GM19240 (cell line): ENCODE measurements at regions not wholly inside any gene's neighbourhood (a gene's known extent, or its start where the extent isn't known, plus 50 kb on each side); places are given as distances from the start of the nearest gene placed in this dataset.

Experiments
- DNase-seq: peaks from one replicate; pipeline ENCODE4 v3.0.0; 2011; ENCODE audit warnings: low spot score; ENCODE audit not compliant: insufficient read length

DNA sequence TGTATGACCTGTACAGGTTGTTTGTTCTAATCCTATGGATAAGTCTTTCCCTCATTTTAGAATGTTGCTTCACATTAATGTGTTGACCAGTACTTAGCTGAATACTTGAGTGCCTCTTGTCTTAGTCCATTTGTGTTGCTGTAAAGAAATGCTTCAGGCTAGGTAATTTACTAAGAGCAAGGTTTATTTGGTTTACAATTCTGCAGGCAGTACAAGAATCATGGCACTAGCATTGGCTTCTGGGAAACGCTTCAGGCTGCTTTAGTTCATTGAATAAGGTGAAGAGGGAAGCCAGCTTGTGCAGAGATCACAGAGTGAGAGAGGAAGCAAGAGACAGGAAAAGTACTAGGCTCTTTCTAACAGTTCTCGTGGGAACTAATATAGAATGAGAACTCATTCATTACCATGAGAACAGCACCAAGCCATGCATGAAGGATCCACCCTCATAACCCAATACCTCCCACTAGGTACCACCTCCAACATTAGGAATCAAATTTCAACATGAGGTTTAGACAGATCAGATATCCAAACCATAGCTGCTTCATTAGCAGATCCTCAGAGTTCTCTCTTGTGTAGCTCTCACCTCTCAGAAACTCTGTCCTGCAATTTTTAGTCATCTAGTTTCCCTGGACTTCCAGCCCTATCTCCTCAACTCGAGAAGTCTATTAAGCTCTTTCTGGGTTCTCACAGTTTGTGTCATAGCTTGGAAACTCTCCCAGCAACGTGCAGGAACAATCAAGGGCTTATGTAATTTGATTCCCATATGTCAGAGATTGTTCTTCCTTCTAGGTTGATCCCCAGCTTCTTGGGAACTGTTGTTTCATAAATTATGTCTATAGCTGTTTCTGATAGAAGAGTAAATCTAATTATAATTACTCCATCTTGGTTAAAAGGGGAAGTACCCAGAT, 2082.3 kb upstream of the CELF4 start:
- no peak for DNase-seq

DNA sequence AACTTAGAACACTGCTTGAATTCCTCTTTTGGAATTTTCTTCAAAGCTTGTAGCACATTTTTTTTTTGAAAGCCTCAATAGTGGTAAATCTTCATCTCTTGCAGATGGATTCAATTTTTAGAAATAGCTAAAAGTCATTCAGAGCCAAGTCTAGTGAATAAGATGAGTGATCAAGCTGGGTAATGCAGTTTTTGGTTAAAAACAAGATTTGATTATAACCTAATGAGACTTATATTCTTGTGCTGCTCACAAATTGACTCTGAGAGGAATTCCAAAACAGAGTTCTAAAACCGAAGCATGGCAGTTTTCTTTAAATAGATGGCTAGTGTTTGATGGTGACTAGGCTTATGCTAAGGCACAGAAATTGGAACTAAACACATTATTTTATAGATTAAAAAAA, 2072.6 kb upstream of the CELF4 start:
- no peak for DNase-seq

DNA sequence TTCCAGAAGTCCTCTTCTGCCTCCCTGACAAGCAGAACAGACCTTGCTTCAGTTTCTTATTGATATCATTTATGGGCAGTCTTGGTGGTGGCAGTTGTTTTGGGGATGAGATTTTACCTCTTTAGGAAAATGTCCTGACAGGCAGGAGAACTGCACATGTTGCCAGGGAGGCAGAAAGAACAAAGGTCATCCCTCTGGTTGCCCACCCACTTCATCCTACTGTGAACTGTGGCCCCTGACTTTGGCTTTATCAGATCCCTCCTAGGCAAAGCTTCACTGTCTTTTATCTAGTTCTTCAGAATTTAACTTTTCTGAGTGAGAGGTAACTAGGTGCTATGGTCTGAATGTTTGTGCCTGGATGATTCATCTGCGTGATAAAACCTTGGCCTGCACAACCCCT, 2071.3 kb upstream of the CELF4 start:
- no peak for DNase-seq

DNA sequence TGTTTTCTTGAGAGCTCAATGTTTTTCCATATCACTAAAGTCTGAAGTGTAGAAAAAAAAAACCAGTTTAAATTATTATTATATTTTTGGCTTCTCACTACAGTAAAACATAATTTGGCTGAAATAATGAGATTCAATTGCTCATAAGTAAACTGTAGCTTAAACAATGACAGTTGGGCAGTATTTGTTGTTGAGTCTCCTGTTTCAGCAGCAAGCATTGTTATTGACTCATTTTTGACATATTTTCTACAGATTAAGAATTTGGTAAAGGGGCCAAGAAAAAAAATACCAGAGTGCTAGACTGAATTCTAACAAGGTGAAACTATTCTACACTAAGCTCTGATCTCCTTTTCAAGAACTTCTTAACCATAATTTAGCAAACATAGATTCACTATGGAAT, 2070.4 kb upstream of the CELF4 start:
- no peak for DNase-seq

DNA sequence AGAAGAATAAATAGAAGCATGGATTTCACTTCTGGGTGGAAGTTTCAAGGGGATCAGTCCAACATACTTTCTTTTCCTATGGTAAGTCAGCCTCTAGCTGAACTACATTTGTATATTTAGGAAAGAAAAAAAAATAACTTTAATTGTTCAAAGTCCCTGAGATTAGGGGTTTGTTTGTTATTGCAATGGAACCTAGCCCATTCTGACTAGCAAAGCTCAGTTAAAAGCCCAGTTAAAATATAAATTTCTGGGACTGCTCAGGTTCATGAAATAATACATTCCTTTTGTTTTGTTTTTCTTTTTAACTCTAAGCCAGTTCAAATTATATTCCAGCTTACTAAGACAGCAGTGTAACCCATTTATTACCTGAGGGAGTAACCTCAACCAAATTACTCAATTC, 2069.6 kb upstream of the CELF4 start:
- no peak for DNase-seq

DNA sequence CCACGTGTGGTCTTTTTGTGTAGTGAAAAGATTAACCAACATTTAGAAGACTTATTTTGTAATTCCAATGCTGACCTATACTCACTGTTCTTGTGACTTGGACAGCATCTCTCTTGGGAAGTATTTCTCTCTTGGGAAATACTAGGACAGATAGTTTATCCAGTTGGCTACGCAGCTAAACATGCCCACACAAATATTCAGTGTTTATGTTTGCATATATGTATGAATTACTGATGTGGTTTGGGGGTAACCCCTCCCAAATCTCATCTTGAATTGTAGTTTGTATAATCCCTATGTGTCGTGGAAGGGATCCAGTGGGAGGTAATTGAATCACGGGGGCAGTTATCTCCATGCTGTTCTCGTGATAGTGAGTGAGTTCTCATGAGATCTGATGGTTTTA, 2062.3 kb upstream of the CELF4 start:
- DNase-seq: no peak

DNA sequence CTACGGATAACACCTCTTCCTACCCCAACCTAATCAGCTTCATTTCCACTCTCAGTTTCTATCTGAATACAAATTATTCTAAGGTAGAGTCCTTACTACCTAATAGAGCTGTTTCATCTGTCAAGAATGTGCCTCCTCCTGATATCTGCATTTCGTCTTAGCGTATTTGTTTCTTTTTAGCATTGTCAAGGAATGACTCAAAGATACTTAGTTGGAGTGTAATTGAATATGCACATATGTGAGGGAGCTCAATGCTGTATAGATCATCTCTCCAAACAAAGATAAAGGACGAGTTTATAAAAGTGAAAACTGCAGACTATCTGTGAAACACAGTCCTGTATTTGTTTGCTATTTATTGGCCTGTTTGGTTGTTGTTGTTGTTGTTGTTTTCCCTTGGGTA, 2059.4 kb upstream of the CELF4 start:
- DNase-seq: no peak

DNA sequence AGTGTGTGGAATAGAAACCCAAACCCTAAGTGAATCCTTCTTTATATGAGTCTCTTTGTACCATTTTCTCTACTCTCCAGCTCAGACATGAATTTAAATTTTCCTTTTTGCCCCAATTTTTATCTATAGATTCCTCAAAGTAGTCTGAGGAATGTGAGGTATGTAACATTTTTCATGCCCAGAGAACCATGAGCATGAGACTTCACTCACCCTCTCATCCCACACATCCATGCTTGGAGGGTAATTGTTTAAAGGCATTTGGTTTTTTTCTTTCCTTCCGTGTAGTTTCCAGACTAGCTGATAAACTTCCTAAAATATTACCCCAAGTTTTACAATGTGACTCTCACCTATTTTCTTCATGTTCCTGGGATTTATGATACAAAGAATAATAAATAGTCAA, 2056.8 kb upstream of the CELF4 start:
- DNase-seq: no peak

DNA sequence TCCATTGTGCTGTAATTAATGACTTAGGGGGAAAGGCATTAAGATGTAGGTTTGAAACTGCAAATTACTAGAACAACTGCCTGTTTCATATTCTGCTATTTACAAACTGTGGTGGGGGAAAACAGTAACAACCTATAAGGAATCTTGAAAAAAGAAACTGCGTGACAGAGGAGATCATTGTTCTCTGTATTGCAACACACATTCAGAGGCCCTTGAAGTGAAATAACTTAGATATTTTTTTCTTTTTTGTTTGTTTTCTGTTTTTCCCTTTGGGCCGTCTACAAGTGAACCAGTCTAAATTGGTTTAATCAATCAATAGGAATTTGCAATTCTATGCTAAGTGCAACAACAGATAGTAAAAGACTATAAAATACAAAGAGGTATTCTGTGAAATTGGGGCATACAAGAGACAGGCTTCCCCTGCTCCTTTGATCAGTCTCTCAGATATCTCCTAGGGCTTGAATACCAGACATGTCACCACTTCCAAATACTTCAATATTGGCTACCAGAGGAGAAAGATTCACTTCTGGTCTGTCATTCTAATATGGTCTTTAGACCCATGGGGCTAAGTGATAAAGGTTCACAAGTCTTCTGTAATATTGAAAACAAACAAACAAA, 2055.1 kb upstream of the CELF4 start:
- DNase-seq: no peak

DNA sequence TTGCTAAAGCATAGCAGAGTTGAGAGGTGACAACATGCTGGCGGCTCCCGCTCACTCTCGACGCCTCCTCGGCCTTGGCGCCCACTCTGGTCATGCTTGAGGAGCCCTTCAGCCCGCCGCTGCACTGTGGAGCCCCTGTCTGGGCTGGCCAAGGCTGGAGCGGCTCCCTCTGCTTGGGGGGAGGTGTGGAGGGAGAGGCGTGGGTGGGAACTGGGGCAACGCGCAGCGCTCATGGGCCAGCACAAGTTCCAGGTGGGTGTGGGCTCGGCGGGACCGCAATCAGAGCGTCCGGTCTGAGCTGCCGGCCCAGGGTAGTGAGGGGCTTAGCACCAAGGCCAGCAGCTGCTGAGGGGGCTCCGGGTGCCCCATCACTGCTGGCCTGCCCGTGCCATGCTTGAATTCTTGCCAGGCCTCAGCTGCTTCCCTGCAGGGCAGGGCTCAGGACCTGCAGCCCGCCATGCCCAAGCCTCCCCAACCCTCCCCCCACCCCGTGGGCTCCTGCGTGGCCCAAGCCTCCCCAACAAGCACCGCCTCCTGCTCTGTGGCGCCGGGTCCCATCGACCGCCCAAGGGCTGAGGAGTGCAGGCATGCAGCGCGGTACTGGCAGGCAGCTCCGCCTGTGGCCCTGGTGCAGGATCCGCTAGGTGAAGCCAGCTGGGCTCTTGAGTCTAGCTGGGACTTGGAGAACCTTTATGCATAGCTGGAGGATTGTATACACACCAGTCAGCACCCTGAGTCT, 2052.8 kb upstream of the CELF4 start:
- DNase-seq: no peak

DNA sequence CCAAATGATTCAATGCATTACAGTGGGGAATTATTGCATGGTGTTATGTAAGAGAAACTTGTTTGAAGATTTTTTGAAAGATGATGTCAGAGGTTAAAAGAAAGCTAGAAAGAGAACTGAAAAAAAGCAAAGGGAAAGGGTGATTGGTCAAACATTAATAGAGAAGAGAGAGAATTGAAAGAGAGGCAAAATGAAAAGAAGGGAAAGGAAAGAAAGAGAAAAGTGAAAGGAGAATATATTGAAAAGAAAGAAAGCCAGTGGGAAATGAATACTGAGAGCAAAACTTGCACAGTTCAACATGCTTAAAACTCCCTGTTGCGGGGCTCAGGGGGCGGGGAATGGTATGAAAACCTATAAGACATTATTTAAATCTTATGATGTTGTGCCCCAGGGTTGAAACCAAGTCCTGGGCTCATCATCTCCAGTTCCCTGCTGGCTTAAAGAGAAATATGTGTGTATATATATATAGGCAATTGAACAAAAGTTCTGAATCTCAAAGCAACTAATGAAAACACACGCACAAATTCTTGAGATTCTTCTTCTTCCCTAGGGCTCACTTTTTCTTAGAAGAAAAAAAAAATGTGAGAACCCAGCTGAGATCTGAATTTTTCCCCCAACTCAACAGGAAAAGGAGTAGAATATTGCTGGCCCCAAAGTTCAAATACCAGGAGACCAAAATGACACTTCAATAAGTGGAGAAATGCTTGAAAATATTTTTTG, 2045.9 kb upstream of the CELF4 start:
- DNase-seq: no peak

DNA sequence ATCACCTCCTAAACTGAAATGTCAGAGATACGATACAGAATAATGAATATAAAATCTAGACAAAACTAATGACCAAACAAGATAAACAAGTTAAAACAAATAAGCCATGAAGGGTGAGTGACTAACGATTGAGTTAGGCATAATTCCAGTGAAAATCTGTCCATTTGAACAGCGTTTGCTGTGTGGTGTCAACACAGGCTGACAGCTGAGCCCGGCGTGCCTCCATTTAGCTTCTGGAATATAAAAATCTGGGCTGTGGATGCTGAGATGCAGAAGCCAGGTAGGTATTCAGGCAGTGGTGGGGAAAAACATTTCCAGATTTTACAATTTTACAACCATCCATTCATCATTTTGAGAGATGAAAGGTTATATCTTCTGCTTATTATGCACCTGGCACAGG, 2041.4 kb upstream of the CELF4 start:
- no peak for DNase-seq

DNA sequence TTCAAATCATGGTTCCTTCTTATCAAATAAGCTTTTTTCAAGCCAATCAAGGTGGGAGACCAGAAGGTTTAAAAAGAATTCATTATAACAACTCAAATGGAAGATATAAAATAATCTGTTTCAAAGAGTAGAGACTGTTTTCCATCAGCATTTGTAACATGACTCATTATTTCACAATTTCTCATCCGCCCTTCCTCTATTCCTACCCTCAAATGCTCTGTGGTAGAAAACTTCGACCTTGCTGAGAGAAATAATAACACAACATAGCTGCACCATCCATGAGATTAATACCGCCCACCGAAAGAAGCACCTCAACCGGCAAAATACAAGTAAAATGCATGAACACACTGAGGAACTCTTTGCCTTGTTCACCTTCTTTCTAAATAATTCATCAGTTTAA, 2039.2 kb upstream of the CELF4 start:
- DNase-seq: no peak

DNA sequence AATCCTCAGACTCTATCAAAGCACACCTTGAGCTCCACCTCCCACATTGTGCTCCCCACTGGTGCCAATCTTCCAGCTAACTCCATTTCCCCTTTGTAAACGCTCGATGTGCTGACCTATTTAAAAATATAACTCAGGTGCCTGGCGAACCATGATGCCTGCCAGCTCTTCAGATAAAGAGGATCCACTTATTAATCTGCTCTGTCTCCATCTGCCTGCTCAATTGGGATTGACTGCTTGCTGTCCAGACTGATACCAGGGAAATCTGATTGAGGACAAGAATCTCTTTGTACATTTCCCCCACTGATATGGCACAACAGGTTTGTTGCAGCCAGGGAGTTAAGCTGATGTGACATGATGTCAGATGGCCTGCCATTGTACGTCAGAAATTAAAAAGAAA, 2036.5 kb upstream of the CELF4 start:
- no peak for DNase-seq

DNA sequence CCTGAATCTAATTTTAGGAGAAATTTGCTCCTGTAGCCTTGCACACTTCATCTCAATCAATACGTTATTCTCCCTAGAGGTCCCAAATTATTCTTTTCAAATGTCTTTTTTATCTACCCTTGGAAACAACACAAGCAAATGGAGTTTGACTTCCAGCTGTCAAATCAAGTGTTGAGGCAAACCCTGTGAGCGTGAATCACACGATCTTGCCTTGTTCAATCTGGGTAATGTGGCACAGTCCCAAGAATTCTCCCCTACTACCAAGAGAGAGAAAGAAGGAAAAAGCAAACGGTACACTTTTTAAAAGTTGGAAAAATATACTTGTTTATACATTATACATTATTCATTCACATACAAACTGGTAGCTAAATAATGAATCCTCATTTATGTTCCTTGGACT, 2035.3 kb upstream of the CELF4 start:
- no peak for DNase-seq

DNA sequence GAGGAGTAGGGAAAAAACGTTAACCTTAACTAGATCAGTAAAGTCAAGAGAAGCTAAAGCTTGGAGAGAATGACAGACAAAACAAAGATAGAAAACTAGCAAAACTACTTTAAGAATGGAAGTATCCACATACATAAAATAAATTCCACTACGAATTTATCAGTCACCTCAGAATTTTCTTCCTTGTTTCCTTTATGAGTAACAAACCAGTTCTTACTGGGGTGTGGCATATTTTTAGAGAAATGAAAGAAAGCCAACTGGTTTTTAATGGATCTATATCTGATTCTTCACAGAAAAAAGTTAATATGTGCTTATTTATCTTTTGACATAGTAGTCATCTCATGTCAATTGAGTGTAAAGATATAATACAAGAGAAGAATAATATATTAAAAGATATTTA, 2033.7 kb upstream of the CELF4 start:
- DNase-seq: no peak

DNA sequence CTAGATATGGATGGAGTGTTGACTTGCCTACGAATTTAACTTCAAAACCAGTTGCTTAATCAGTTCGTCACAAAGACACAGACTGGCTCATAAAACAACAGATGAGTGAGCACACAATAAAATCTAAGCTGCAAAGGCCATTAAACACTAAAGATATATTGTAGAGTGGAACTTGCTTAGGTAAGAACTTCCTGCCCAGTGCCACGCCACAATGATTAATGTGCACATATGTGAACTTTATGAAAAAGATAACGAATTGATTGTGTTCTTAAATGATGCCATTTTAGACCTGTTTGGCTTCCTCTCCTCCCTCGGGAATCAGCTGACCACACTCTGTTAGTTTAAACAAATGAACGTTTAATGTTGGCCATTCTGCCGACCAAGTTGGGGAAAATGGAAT, 2031.3 kb upstream of the CELF4 start:
- DNase-seq: no peak

DNA sequence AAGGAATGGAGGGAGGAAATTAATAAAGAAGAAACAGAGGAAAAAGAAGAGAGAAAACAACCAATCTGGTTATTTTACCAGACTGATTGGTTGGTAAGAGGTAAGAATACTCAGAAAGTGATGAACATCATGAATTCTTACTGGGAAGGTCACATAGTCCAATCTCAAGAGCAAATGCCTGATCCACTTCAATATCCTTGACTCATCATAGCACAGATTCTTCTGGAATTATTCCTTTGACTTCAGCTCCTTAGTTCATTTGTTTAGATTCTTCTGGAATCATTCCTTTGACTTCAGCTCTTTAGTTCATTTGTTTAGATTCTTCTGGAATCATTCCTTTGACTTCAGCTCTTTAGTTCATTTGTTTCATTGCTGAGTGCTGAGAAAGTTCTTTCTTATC, 2030.6 kb upstream of the CELF4 start:
- no peak for DNase-seq

DNA sequence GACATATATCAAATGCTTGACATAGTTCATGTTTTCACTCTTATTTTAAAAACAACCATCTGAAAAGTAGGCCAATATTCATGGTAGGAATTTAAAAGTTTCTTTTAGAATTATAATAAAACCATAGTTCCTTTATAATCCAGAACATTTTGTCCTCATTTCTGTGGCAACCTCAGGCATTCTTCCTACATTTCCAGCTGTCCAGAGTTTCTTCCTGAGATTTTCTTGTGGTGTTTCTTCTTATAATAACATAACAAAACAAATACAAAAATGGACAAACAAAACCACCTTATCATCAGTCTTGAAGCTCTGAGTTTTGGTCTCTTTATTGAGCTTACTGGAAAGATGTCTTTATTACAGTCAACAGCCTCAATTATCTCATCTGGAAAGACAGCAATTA, 2028.6 kb upstream of the CELF4 start:
- DNase-seq: no peak

DNA sequence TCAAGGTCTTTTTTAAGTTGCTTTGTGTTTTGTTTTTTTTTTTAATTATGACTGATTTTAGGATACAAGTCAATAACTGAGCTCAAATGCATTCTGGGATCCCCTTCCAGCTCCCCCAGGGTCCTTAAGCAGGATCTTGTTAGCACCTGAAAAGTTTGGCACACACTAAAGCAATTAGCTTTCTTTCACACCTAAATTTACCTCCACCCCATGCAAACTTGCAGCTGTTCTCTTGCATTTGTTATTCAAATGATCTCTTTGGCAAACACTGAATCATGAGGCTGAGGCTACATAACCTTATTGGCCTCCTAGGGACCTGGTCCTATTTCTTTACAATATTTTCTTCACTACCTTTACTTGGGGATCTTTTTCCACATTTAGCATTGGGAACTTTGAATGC, 2026.1 kb upstream of the CELF4 start:
- DNase-seq: no peak

DNA sequence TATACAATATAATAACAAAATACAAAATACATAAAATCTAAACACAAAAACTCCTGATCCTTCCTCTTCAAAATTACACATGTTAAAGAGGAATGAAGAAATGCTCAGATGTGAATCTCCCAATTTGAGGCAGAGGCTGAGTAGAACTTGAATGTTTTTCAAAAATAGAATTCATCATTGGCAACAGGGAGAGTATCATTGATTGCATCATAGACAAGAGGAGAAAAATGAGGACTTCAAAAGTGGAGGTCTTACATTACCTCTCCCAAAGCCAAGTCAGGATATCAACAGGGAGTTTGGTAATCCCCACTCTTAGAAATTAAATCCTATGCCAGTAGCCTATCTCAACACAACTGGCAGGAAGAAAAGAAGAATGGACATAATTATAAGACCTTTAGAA, 2023.9 kb upstream of the CELF4 start:
- DNase-seq: no peak

DNA sequence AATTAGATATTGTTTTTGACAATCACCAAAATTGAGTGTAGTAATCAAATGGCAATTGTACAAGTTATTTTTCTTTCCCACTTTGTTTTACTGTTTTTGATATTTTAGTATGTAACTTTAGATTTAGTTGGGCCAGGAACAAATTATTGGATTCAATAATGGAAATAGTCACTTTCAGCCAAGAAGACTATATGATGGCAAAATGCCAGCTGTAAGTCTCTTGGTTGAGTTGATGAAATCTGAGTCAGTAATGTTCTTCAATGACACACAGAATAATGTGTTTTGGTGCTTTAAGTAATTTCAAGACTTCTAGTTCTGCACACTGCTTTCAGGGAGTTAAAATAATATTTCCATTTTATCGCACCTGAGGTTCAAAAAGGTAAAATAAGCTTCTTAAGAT, 2022.0 kb upstream of the CELF4 start:
- no peak for DNase-seq
